Uterus (tissue), 2 donors: ENCODE measurements at regions not wholly inside any gene's neighbourhood (a gene's known extent, or its start where the extent isn't known, plus 50 kb on each side); places are given as distances from the start of the nearest gene placed in this dataset.

ENCODE experiments used
- CTCF ChIP-seq, 4 experiments: fragments of 200-600 bp in 2 of 4; fragments of 450-650 bp in 2 of 4; sonication (generic) in 2 of 4; IDR thresholded peaks; one replicate each; pipeline ENCODE4 v1.5.1; 2016 to 2019; ENCODE audit warnings: antibody characterized with exemption in 4 of 4, mild to moderate bottlenecking in 2 of 4, moderate library complexity in 1 of 4
- POLR2A ChIP-seq, 2 donors: fragments of 450-650 bp; IDR thresholded peaks; one replicate each; pipeline ENCODE4 v1.6.1; 2016; ENCODE audit warnings: antibody characterized with exemption in 2 of 2, mild to moderate bottlenecking in 1 of 2, moderate library complexity in 1 of 2

GRCh38 chr16:56090076-56090475 is 101.2 kb upstream of the GNAO1 start:
- TF ChIP-seq CTCF (IDR thresholded peaks at IDR 0.05) = no peak
- no peak for TF ChIP-seq POLR2A (IDR thresholded peaks at IDR 0.05)
